Ovary (tissue), 7 donors: ENCODE measurements at regions not wholly inside any gene's neighbourhood (a gene's known extent, or its start where the extent isn't known, plus 50 kb on each side); places are given as distances from the start of the nearest gene placed in this dataset.
"Not testable (repeated sequence)": the region's sequence is repeated elsewhere in the genome, so short reads cannot be mapped to it uniquely, and the experiment has no call there.

ENCODE experiments used
- DNase-seq, 5 donors: peaks; one replicate each; pipeline ENCODE4 v3.0.0-alpha.2; 2019 to 2020
- H3K27ac ChIP-seq, 2 donors: fragments of 200-600 bp; one replicate each; pipeline versions ENCODE4 v1.5.1 to v1.8.0; 2019 to 2022
- H3K27me3 ChIP-seq: fragments of 200-600 bp; one replicate; pipeline ENCODE4 v1.8.0; 2022
- H3K36me3 ChIP-seq: fragments of 200-600 bp; sonication (generic); one replicate; pipeline ENCODE4 v1.5.1; 2019
- H3K4me1 ChIP-seq: one replicate; pipeline ENCODE4 v1.8.1; 2013; ENCODE audit warnings: mild to moderate bottlenecking, moderate library complexity; ENCODE audit not compliant: insufficient read depth
- H3K4me3 ChIP-seq: fragments of 200-600 bp; sonication (generic); one replicate; pipeline ENCODE4 v1.5.1; 2017
- H3K9me3 ChIP-seq, 2 donors: fragments of 200-600 bp in 1 of 2; sonication (generic) in 1 of 2; one replicate each; pipeline versions ENCODE4 v1.5.1 to v1.8.1; 2013 to 2019; ENCODE audit warnings: mild to moderate bottlenecking in 1 of 2, moderate library complexity in 1 of 2
- EP300 ChIP-seq: sonication (generic); formaldehyde crosslinking; IDR thresholded peaks from one replicate; pipeline ENCODE4 v1.6.1; 2017; ENCODE audit warnings: antibody characterized with exemption
- POLR2A ChIP-seq: fragments of 450-650 bp; IDR thresholded peaks from one replicate; pipeline ENCODE4 v1.6.1; 2017; ENCODE audit warnings: antibody characterized with exemption, mild to moderate bottlenecking, moderate library complexity
- WGBS, 3 donors: extraction: QIAGEN DNeasy Blood & Tissue Kit in 1 of 3; methylation state at CpG; one replicate each; pipeline versions ENCODE4 v1.1.5 to v1.1.7; 2013 to 2017; 5-methylcytosine and 5-hydroxymethylcytosine counted together
- intact Hi-C, 4 donors: fragments of 100-400 bp; cut with DNase I; formaldehyde crosslinking; loops; one replicate each; pipeline versions ENCODE4 v1.11.0 to v1.15.1; 2022 to 2023
- TF ChIP-seq, protein P1 (sequence below), 3 donors: fragments of 450-650 bp in 2 of 3; fragments of 200-600 bp in 1 of 3; IDR thresholded peaks; one replicate each; pipeline versions ENCODE4 v1.5.1 to v1.8.0; 2016 to 2022; ENCODE audit warnings: antibody characterized with exemption in 3 of 3, mild to moderate bottlenecking in 1 of 3
- donor health status: DM: no; HTN: no; CAD: no; lungs with moderate emphysema.
- donor health status: DM: no; HTN: no; CAD: no.
- donor health status: Bipolar disorder and iron deficiency.
- donor health status: DM: no; HTN: no; CAD: no.
- donor health status: DM: yes; HTN: yes; CAD: no.

GRCh38 chr16:10261077-10261476 is 78.8 kb upstream of the GRIN2A start:
- no peak overlapping the region for H3K4me3 ChIP-seq
- no peaks in the 10 kb centered on the region for H3K4me1 ChIP-seq
- intact Hi-C loops = no loop called here
- no peaks in the 10 kb centered on the region for H3K9me3 ChIP-seq
- H3K36me3 ChIP-seq = no peaks in the 10 kb centered on the region
- 6 to 16% (median 9%) methylated on average over 11 of the region's 11 CpGs for WGBS, 3 donors
- TF ChIP-seq POLR2A (no peak), EP300 (no peak)
- TF ChIP-seq, protein P1, sequence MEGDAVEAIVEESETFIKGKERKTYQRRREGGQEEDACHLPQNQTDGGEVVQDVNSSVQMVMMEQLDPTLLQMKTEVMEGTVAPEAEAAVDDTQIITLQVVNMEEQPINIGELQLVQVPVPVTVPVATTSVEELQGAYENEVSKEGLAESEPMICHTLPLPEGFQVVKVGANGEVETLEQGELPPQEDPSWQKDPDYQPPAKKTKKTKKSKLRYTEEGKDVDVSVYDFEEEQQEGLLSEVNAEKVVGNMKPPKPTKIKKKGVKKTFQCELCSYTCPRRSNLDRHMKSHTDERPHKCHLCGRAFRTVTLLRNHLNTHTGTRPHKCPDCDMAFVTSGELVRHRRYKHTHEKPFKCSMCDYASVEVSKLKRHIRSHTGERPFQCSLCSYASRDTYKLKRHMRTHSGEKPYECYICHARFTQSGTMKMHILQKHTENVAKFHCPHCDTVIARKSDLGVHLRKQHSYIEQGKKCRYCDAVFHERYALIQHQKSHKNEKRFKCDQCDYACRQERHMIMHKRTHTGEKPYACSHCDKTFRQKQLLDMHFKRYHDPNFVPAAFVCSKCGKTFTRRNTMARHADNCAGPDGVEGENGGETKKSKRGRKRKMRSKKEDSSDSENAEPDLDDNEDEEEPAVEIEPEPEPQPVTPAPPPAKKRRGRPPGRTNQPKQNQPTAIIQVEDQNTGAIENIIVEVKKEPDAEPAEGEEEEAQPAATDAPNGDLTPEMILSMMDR (IDR thresholded peaks at IDR 0.05) = no peak
- H3K27ac ChIP-seq = no peak overlapping the region
- H3K27me3 ChIP-seq = no peaks in the 10 kb centered on the region
- no peak for DNase-seq

DNA sequence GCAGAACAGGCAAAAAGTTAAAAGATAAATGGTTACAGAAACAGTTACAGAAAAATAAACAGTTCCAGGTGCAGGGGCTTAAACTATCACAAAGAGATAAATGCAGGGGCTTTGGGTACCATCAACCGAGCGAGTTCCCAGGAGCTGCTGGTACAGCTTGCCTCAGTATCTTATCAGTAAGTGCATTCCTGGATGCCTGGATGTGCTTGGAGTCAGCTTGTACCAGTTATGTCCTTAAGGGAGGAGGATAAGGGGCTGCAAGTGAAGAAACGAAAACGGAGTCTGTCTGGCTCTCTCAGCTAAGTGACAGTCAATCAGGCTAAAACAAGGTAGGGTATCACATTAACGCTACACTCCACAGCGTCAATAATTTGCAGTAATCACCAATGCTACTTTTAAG is 79.3 kb upstream of the GRIN2A start:
- H3K27ac ChIP-seq, H3K9me3 ChIP-seq, H3K4me3 ChIP-seq, H3K27me3 ChIP-seq, H3K36me3 ChIP-seq, intact Hi-C loops, DNase-seq, H3K4me1 ChIP-seq: not testable (repeated sequence)
- 4 to 15% (median 10%) methylated on average over 6 of the region's 6 CpGs for WGBS, 3 donors

DNA sequence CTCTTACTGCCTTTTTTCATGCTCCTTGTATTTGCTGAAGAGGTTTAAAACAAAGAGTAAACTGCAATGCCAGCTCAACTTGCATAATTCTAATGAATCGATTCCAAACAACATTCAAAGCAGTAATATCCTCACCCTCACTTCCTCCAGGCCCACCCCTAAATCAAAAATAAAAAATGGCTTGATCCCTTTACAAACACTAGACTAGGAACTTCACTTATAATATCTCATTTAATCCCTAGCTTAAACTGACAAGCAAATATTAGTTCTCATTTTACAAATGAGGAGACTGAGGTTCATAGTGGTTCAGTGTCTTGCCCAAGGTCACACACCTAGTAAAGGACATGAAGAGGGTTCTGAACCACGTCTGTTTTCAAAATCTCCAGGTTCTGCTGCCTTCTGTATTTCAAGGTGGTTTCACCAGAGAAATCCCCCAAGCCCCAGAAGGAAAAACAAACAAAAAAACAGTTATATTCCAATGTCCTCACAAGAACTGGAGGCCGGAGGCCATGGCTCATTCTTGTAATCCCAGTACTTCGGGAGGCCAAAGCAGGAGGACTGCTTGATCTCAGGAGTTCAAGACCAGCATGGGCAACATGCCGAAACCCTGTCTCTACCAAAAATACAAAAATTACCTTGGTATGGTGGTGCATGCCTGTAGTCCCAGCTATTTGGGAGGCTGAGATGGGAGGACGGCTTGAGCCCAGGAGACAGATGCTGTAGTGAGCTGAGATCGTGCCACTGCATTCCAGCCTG is 80.3 kb upstream of the GRIN2A start:
- H3K27me3 ChIP-seq = no peaks in the 10 kb centered on the region
- 86 to 89% (median 88%) methylated on average over 7 of the region's 7 CpGs for WGBS, 3 donors
- DNase-seq = no peak
- intact Hi-C loops = no loop called here
- no peak overlapping the region for H3K27ac ChIP-seq
- TF ChIP-seq, protein P1 (IDR thresholded peaks at IDR 0.05) = no peak
- TF ChIP-seq POLR2A (no peak), EP300 (no peak)
- no peaks in the 10 kb centered on the region for H3K36me3 ChIP-seq
- H3K4me3 ChIP-seq = no peak overlapping the region
- no peaks in the 10 kb centered on the region for H3K4me1 ChIP-seq
- no peaks in the 10 kb centered on the region for H3K9me3 ChIP-seq

GRCh38 chr16:10265770-10266615 is 83.8 kb upstream of the GRIN2A start:
- Histone ChIP-seq H3K4me3 (no peak overlapping the region), H3K4me1 (no peaks in the 10 kb centered on the region), H3K27ac (no peak overlapping the region), H3K36me3 (no peaks in the 10 kb centered on the region), H3K27me3 (no peaks in the 10 kb centered on the region), H3K9me3 (no peaks in the 10 kb centered on the region)
- 79 to 81% (median 81%) methylated on average over 11 of the region's 11 CpGs for WGBS, 3 donors
- TF ChIP-seq, protein P1 (IDR thresholded peaks at IDR 0.05) = no peak
- TF ChIP-seq POLR2A (no peak), EP300 (no peak)
- intact Hi-C loops = no loop called here
- DNase-seq = no peak

DNA sequence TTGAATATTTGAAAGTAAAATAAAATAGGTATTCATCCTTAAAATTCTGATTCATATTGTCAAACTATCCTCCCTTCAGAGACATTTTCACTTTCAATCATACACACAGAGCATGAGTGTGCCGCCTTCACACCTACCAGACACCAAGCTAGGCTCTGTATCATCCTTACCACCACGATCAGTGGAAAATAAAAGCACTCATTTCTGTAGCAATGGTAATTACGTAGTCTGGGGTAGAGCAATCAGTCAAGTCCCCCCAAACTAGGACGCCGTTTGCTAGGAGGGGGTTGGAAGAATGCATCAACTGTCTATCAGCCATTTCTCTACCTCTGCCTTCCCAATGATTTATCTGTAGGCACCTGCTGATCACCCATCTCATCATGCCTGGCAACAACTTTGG is 84.6 kb upstream of the GRIN2A start:
- Histone ChIP-seq H3K27me3 (no peaks in the 10 kb centered on the region), H3K27ac (no peak overlapping the region), H3K9me3 (no peaks in the 10 kb centered on the region), H3K4me3 (no peak overlapping the region), H3K4me1 (no peaks in the 10 kb centered on the region), H3K36me3 (no peaks in the 10 kb centered on the region)
- TF ChIP-seq, protein P1 (IDR thresholded peaks at IDR 0.05) = no peak
- no peak for TF ChIP-seq POLR2A
- no peak for TF ChIP-seq EP300
- 85 to 88% (median 88%) methylated on average over 5 of the region's 5 CpGs for WGBS, 3 donors
- intact Hi-C loops = no loop called here
- DNase-seq = no peak
